GM12891 (cell line): ENCODE measurements at regions not wholly inside any gene's neighbourhood (a gene's known extent, or its start where the extent isn't known, plus 50 kb on each side); places are given as distances from the start of the nearest gene placed in this dataset.

Source experiments
- PAX5 ChIP-seq: IDR thresholded peaks from 2 replicates; pipeline ENCODE4 v1.6.1; 2011; ENCODE audit warnings: low read length, moderate library complexity, mild to moderate bottlenecking; ENCODE audit not compliant: insufficient read depth, severe bottlenecking
- POLR2A ChIP-seq: IDR thresholded peaks from 2 replicates; pipeline ENCODE4 v1.6.1; 2011; ENCODE audit warnings: low read depth, low read length, control low read depth
- POLR2AphosphoS5 ChIP-seq: IDR thresholded peaks from 2 replicates; pipeline ENCODE4 v1.6.1; 2011; ENCODE audit warnings: low read depth, low read length, control low read depth
- POU2F2 ChIP-seq: IDR thresholded peaks from 2 replicates; pipeline ENCODE4 v1.6.1; 2011; ENCODE audit warnings: low read depth, mild to moderate bottlenecking, control low read depth, low read length, moderate library complexity
- SPI1 ChIP-seq: IDR thresholded peaks from 2 replicates; pipeline ENCODE4 v1.6.1; 2011; ENCODE audit warnings: low read depth, low read length, control low read depth
- TAF1 ChIP-seq: IDR thresholded peaks from 2 replicates; pipeline ENCODE4 v1.6.1; 2011; ENCODE audit warnings: low read depth, low read length, control low read depth

DNA sequence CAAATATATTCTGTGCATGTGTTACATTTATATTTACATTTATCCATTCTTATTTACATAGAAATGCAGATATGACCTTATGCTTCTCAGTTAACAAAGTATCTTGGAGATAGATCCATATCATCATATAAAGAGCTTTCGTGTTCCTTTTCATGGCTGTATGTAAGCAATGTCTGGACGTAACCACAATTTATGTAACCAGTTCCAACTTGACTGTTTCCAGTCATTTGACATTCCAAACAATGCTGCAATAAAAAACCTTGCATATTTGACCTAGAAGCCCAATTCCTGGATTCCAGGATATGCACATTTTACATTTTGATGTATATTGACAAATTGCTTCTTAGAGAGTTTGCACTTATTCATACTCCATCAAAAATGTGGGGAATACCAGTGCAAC lies 113.7 kb upstream of the F13A1 start:
- TF ChIP-seq POLR2A (no peak), POLR2AphosphoS5 (no peak), SPI1 (no peak), PAX5 (no peak), TAF1 (no peak), POU2F2 (no peak)
